Endothelial cell of umbilical vein (primary cell): ENCODE measurements at regions not wholly inside any gene's neighbourhood (a gene's known extent, or its start where the extent isn't known, plus 50 kb on each side); places are given as distances from the start of the nearest gene placed in this dataset.

Experiments
- CTCF ChIP-seq, 2 donors: IDR thresholded peaks; 1 replicate in 1 of 2; 2 replicates in 1 of 2; pipeline ENCODE4 v1.5.1; 2011; ENCODE audit warnings: low read length in 2 of 2, mild to moderate bottlenecking in 2 of 2, moderate library complexity in 2 of 2, control low read depth in 1 of 2, inconsistent platforms in 1 of 2, low read depth in 1 of 2; ENCODE audit not compliant: insufficient read depth in 1 of 2; ENCODE audit errors: extremely low read depth in 1 of 2
- POLR2A ChIP-seq: IDR thresholded peaks from 2 replicates; pipeline ENCODE4 v1.6.1; 2012; ENCODE audit warnings: low read depth, mild to moderate bottlenecking, control low read depth, low read length

- no peak for TF ChIP-seq POLR2A
- no peak for TF ChIP-seq CTCF (IDR thresholded peaks at IDR 0.05; ENCODE audit: extremely low read depth in 1 of 2, insufficient read depth in 1 of 2, low read depth in 1 of 2, low read length in 2 of 2)
Observed at GRCh38 chr4:124306352-124306751, 406.2 kb downstream of the ANKRD50 start.
